HAP-1 (cell line): ENCODE measurements at regions not wholly inside any gene's neighbourhood (a gene's known extent, or its start where the extent isn't known, plus 50 kb on each side); places are given as distances from the start of the nearest gene placed in this dataset.
"Not testable (repeated sequence)": the region's sequence is repeated elsewhere in the genome, so short reads cannot be mapped to it uniquely, and the experiment has no call there.

ENCODE experiments used
- DNase-seq, 2 experiments: peaks; one replicate each; pipeline ENCODE4 v3.0.0-alpha.2; 2016 to 2020; ENCODE audit warnings: low spot score in 2 of 2
- H3K27me3 ChIP-seq: fragments of 250-450 bp; sonication (Bioruptor Pico); 2 replicates; pipeline ENCODE4 v1.5.1; 2020; ENCODE audit warnings: low read depth, mild to moderate bottlenecking, moderate library complexity
- H3K36me3 ChIP-seq: fragments of 250-450 bp; sonication (Bioruptor Pico); replicated peaks from 2 replicates; pipeline ENCODE4 v1.5.1; 2020; ENCODE audit warnings: mild to moderate bottlenecking
- H3K4me1 ChIP-seq: fragments of 250-450 bp; sonication (Bioruptor Pico); 2 replicates; pipeline ENCODE4 v1.5.1; 2020; ENCODE audit warnings: mild to moderate bottlenecking
- H3K4me3 ChIP-seq: fragments of 250-450 bp; sonication (Bioruptor Pico); 2 replicates; pipeline ENCODE4 v1.5.1; 2020; ENCODE audit warnings: mild to moderate bottlenecking, moderate library complexity
- H3K9me3 ChIP-seq: fragments of 250-450 bp; sonication (Bioruptor Pico); 2 replicates; pipeline ENCODE4 v1.5.1; 2020; ENCODE audit warnings: mild to moderate bottlenecking, moderate library complexity
- in situ Hi-C: fragments of 300-500 bp; cut with MboI; formaldehyde crosslinking; loops from 3 replicates; pipeline ENCODE4 v1.14.3; 2020; ENCODE audit warnings: low sequenced_read_pairs, inconsistent platforms, mixed read lengths

GRCh38 chr3:84567796-84568195, 391.0 kb upstream of the CADM2 start:
- in situ Hi-C loops = no loop called here
- H3K27me3 ChIP-seq = no peaks in the 10 kb centered on the region
- no peaks in the 10 kb centered on the region for H3K4me1 ChIP-seq
- no peaks in the 10 kb centered on the region for H3K9me3 ChIP-seq
- H3K4me3 ChIP-seq = no peak overlapping the region
- H3K36me3 ChIP-seq = no peaks in the 10 kb centered on the region
- DNase-seq = no peak

- no peak for DNase-seq
- Histone ChIP-seq H3K4me3 (no peak overlapping the region), H3K4me1 (no peaks in the 10 kb centered on the region), H3K9me3 (no peaks in the 10 kb centered on the region), H3K27me3 (no peaks in the 10 kb centered on the region), H3K36me3 (no peaks in the 10 kb centered on the region)
- in situ Hi-C loops = no loop called here
These were observed 384.8 kb upstream of the CADM2 start for GRCh38 chr3:84573962-84574361.

- Histone ChIP-seq H3K27me3 (no peaks in the 10 kb centered on the region), H3K4me3 (no peak overlapping the region), H3K9me3 (no peaks in the 10 kb centered on the region; the same call in 1 of the 2 replicates), H3K4me1 (no peaks in the 10 kb centered on the region), H3K36me3 (no peaks in the 10 kb centered on the region)
- DNase-seq = no peak
- in situ Hi-C loops = no loop called here
These were observed 372.4 kb upstream of the CADM2 start for GRCh38 chr3:84586427-84586826.

- in situ Hi-C loops = no loop called here
- no peaks in the 10 kb centered on the region for H3K27me3 ChIP-seq
- no peaks in the 10 kb centered on the region for H3K4me1 ChIP-seq
- H3K4me3 ChIP-seq = no peak overlapping the region
- no peaks in the 10 kb centered on the region for H3K9me3 ChIP-seq
- no peaks in the 10 kb centered on the region for H3K36me3 ChIP-seq
- DNase-seq = no peak
These were observed 358.0 kb upstream of the CADM2 start for GRCh38 chr3:84600703-84601225.

- Histone ChIP-seq H3K9me3 (no peaks in the 10 kb centered on the region), H3K4me3 (no peak overlapping the region), H3K4me1 (no peaks in the 10 kb centered on the region), H3K27me3 (no peaks in the 10 kb centered on the region), H3K36me3 (no peaks in the 10 kb centered on the region)
- in situ Hi-C loops = no loop called here
- DNase-seq = no peak
These were observed 357.5 kb upstream of the CADM2 start for GRCh38 chr3:84601303-84601702.

GRCh38 chr3:84621823-84622222, 337.0 kb upstream of the CADM2 start:
- Histone ChIP-seq H3K27me3 (peaks cover 2% of the 10 kb centered on the region; the same call in 1 of the 2 replicates), H3K4me3 (no peak overlapping the region), H3K9me3 (peaks cover 4% of the 10 kb centered on the region; the same call in 1 of the 2 replicates), H3K36me3 (no peaks in the 10 kb centered on the region), H3K4me1 (no peaks in the 10 kb centered on the region)
- no peak for DNase-seq
- in situ Hi-C loops = no loop called here

GRCh38 chr3:84634668-84635067, 324.1 kb upstream of the CADM2 start:
- peaks cover 13% of the 10 kb centered on the region for H3K4me1 ChIP-seq
- DNase-seq = no peak
- H3K36me3 ChIP-seq = no peaks in the 10 kb centered on the region
- no peak overlapping the region for H3K4me3 ChIP-seq
- no peaks in the 10 kb centered on the region for H3K9me3 ChIP-seq
- no peaks in the 10 kb centered on the region for H3K27me3 ChIP-seq
- in situ Hi-C loops = no loop called here

- H3K4me1 ChIP-seq = peaks cover 13% of the 10 kb centered on the region
- H3K27me3 ChIP-seq = no peaks in the 10 kb centered on the region
- DNase-seq = no peak
- no peaks in the 10 kb centered on the region for H3K9me3 ChIP-seq
- H3K36me3 ChIP-seq = no peaks in the 10 kb centered on the region
- no peak overlapping the region for H3K4me3 ChIP-seq
- in situ Hi-C loops = no loop called here
These were observed 321.5 kb upstream of the CADM2 start for GRCh38 chr3:84637272-84637671.

- Histone ChIP-seq H3K4me1 (peaks cover 4% of the 10 kb centered on the region), H3K4me3 (no peak overlapping the region)
- DNase-seq = no peak
These were observed 292.3 kb upstream of the CADM2 start for GRCh38 chr3:84666468-84666867.

GRCh38 chr3:84679211-84679610, 279.6 kb upstream of the CADM2 start:
- DNase-seq = no peak
- Histone ChIP-seq H3K4me1 (no peaks in the 10 kb centered on the region), H3K36me3 (no peaks in the 10 kb centered on the region), H3K9me3 (no peaks in the 10 kb centered on the region), H3K27me3 (no peaks in the 10 kb centered on the region), H3K4me3 (no peak overlapping the region)
- in situ Hi-C loops = no loop called here

More at GRCh38 chr3:84666468-84666867, 292.3 kb upstream of the CADM2 start:
- H3K9me3 ChIP-seq = no peaks in the 10 kb centered on the region
- no peaks in the 10 kb centered on the region for H3K36me3 ChIP-seq
- in situ Hi-C loops = no loop called here
- H3K27me3 ChIP-seq = no peaks in the 10 kb centered on the region

GRCh38 chr3:84680700-84681099, 278.1 kb upstream of the CADM2 start:
- Histone ChIP-seq H3K4me3 (no peak overlapping the region), H3K27me3 (no peaks in the 10 kb centered on the region), H3K4me1 (no peaks in the 10 kb centered on the region), H3K36me3 (no peaks in the 10 kb centered on the region), H3K9me3 (no peaks in the 10 kb centered on the region)
- in situ Hi-C loops = no loop called here
- DNase-seq = no peak

- Histone ChIP-seq H3K4me3 (no peak overlapping the region), H3K36me3 (no peaks in the 10 kb centered on the region), H3K9me3 (no peaks in the 10 kb centered on the region), H3K4me1 (no peaks in the 10 kb centered on the region), H3K27me3 (no peaks in the 10 kb centered on the region)
- in situ Hi-C loops = no loop called here
- DNase-seq = no peak
These were observed 275.3 kb upstream of the CADM2 start for GRCh38 chr3:84683493-84683892.

GRCh38 chr3:84685467-84685866, 273.3 kb upstream of the CADM2 start:
- no peak for DNase-seq
- H3K9me3 ChIP-seq = no peaks in the 10 kb centered on the region
- H3K27me3 ChIP-seq = no peaks in the 10 kb centered on the region
- H3K4me3 ChIP-seq = no peak overlapping the region
- H3K36me3 ChIP-seq = no peaks in the 10 kb centered on the region
- H3K4me1 ChIP-seq = no peaks in the 10 kb centered on the region
- in situ Hi-C loops = no loop called here

- no peaks in the 10 kb centered on the region for H3K4me1 ChIP-seq
- H3K36me3 ChIP-seq = no peaks in the 10 kb centered on the region
- in situ Hi-C loops = no loop called here
- H3K27me3 ChIP-seq = no peaks in the 10 kb centered on the region
- DNase-seq = no peak
- no peak overlapping the region for H3K4me3 ChIP-seq
- no peaks in the 10 kb centered on the region for H3K9me3 ChIP-seq
These were observed 266.5 kb upstream of the CADM2 start for GRCh38 chr3:84692261-84692660.

- in situ Hi-C loops, H3K4me1 ChIP-seq, H3K36me3 ChIP-seq, H3K27me3 ChIP-seq, DNase-seq, H3K4me3 ChIP-seq, H3K9me3 ChIP-seq: not testable (repeated sequence)
These were observed 248.5 kb upstream of the CADM2 start for GRCh38 chr3:84710288-84710687.
